ENCODE measurements at regions not wholly inside any gene's neighbourhood (a gene's known extent, or its start where the extent isn't known, plus 50 kb on each side); places are given as distances from the start of the nearest gene placed in this dataset.

- Histone ChIP-seq H2AFZ (no peak overlapping the region), H3K79me2 (ENCODE audit: insufficient read depth) (no peaks in the 10 kb centered on the region), H3K27ac (no peak overlapping the region), H3K9me3 (ENCODE audit: low read depth) (no peaks in the 10 kb centered on the region), H3K4me3 (no peak overlapping the region), H3K9ac (no peak overlapping the region), H3K27me3 (replicated peaks; ENCODE audit: insufficient read depth) (peaks cover 43% of the 10 kb centered on the region), H3K4me2 (ENCODE audit: unreplicated experiment) (no peak overlapping the region), H3K4me1 (ENCODE audit: insufficient read depth) (no peaks in the 10 kb centered on the region), H3K36me3 (ENCODE audit: low read depth) (no peaks in the 10 kb centered on the region), H3F3A (ENCODE audit: insufficient read depth) (no peaks in the 10 kb centered on the region), H3K9me2 (ENCODE audit: insufficient read depth) (no peaks in the 10 kb centered on the region), H4K20me1 (ENCODE audit: insufficient read depth) (no peaks in the 10 kb centered on the region)
- DNase-seq: no peak
- no peak for TF ChIP-seq EZH2 (IDR thresholded peaks at IDR 0.05; ENCODE audit: insufficient read depth, poor library complexity, severe bottlenecking)
- TF ChIP-seq EZH2phosphoT487 (IDR thresholded peaks at IDR 0.05; ENCODE audit: insufficient read depth, low read depth): no peak
- WGBS, 2 experiments (ENCODE audit: low coverage in 1 of 2, low lambda C conversion rate in 2 of 2, missing lambda C conversion rate in 2 of 2): 25 to 36% methylated on average over 2 of the region's 2 CpGs
- in situ Hi-C loops (cut with MboI): no loop called here
These were observed 69.6 kb upstream of the GJB5 start for GRCh38 chr1:34685225-34685624.

GRCh38 chr1:34686531-34686930 lies 68.3 kb upstream of the GJB5 start:
- Histone ChIP-seq H3K79me2 (ENCODE audit: insufficient read depth) (no peaks in the 10 kb centered on the region), H3K27me3 (replicated peaks; ENCODE audit: insufficient read depth) (peaks cover 49% of the 10 kb centered on the region), H3F3A (ENCODE audit: insufficient read depth) (no peaks in the 10 kb centered on the region), H3K4me1 (ENCODE audit: insufficient read depth) (no peaks in the 10 kb centered on the region), H2AFZ (no peak overlapping the region), H3K4me2 (ENCODE audit: unreplicated experiment) (no peak overlapping the region), H3K36me3 (ENCODE audit: low read depth) (no peaks in the 10 kb centered on the region), H3K27ac (no peak overlapping the region), H3K4me3 (no peak overlapping the region), H3K9me3 (ENCODE audit: low read depth) (no peaks in the 10 kb centered on the region), H4K20me1 (ENCODE audit: insufficient read depth) (no peaks in the 10 kb centered on the region), H3K9me2 (ENCODE audit: insufficient read depth) (no peaks in the 10 kb centered on the region), H3K9ac (no peak overlapping the region)
- no peak for DNase-seq
- in situ Hi-C loops (cut with MboI): no loop called here
- TF ChIP-seq EZH2phosphoT487 (IDR thresholded peaks at IDR 0.05; ENCODE audit: insufficient read depth, low read depth) (no peak), EZH2 (IDR thresholded peaks at IDR 0.05; ENCODE audit: insufficient read depth, poor library complexity, severe bottlenecking) (no peak)
- 20 to 31% methylated on average over 2 of the region's 2 CpGs for WGBS, 2 experiments (ENCODE audit: low coverage in 1 of 2, low lambda C conversion rate in 2 of 2, missing lambda C conversion rate in 2 of 2)

- Histone ChIP-seq H3K4me3 (no peak overlapping the region), H3K27ac (no peak overlapping the region), H3K9ac (no peak overlapping the region), H3K36me3 (ENCODE audit: low read depth) (no peaks in the 10 kb centered on the region), H3K79me2 (ENCODE audit: insufficient read depth) (no peaks in the 10 kb centered on the region), H3K9me2 (ENCODE audit: insufficient read depth) (no peaks in the 10 kb centered on the region), H3K27me3 (replicated peaks; ENCODE audit: insufficient read depth) (peaks cover 49% of the 10 kb centered on the region), H3K4me2 (ENCODE audit: unreplicated experiment) (no peak overlapping the region), H3K4me1 (ENCODE audit: insufficient read depth) (no peaks in the 10 kb centered on the region), H2AFZ (no peak overlapping the region), H4K20me1 (ENCODE audit: insufficient read depth) (no peaks in the 10 kb centered on the region), H3K9me3 (ENCODE audit: low read depth) (no peaks in the 10 kb centered on the region), H3F3A (ENCODE audit: insufficient read depth) (no peaks in the 10 kb centered on the region)
- TF ChIP-seq EZH2phosphoT487 (IDR thresholded peaks at IDR 0.05; ENCODE audit: insufficient read depth, low read depth): no peak
- no peak for TF ChIP-seq EZH2 (IDR thresholded peaks at IDR 0.05; ENCODE audit: insufficient read depth, poor library complexity, severe bottlenecking)
- in situ Hi-C loops (cut with MboI): no loop called here
- WGBS, 2 experiments (ENCODE audit: low coverage in 1 of 2, low lambda C conversion rate in 2 of 2, missing lambda C conversion rate in 2 of 2): 26 to 28% methylated on average over 6 to 7 of the region's 7 CpGs
- no peak for DNase-seq
These were observed 66.7 kb upstream of the GJB5 start for GRCh38 chr1:34688006-34688741.

- H4K20me1 ChIP-seq (ENCODE audit: insufficient read depth): no peaks in the 10 kb centered on the region
- TF ChIP-seq EZH2 (IDR thresholded peaks at IDR 0.05; ENCODE audit: insufficient read depth, poor library complexity, severe bottlenecking): no peak
- TF ChIP-seq EZH2phosphoT487 (IDR thresholded peaks at IDR 0.05; ENCODE audit: insufficient read depth, low read depth): no peak
- no peak overlapping the region for H3K4me2 ChIP-seq (ENCODE audit: unreplicated experiment)
- H3K36me3 ChIP-seq (ENCODE audit: low read depth): no peaks in the 10 kb centered on the region
- H3F3A ChIP-seq (ENCODE audit: insufficient read depth): no peaks in the 10 kb centered on the region
- 14 to 22% methylated on average over 4 of the region's 4 CpGs for WGBS, 2 experiments (ENCODE audit: low coverage in 1 of 2, low lambda C conversion rate in 2 of 2, missing lambda C conversion rate in 2 of 2)
- H3K9ac ChIP-seq: no peak overlapping the region
- H2AFZ ChIP-seq: no peak overlapping the region
- no peak overlapping the region for H3K4me3 ChIP-seq
- H3K4me1 ChIP-seq (ENCODE audit: insufficient read depth): no peaks in the 10 kb centered on the region
- H3K79me2 ChIP-seq (ENCODE audit: insufficient read depth): no peaks in the 10 kb centered on the region
- in situ Hi-C loops (cut with MboI): no loop called here
- H3K9me3 ChIP-seq (ENCODE audit: low read depth): no peaks in the 10 kb centered on the region
- DNase-seq: no peak
- peaks cover 34% of the 10 kb centered on the region for H3K27me3 ChIP-seq (replicated peaks; ENCODE audit: insufficient read depth)
- H3K27ac ChIP-seq: no peak overlapping the region
- no peaks in the 10 kb centered on the region for H3K9me2 ChIP-seq (ENCODE audit: insufficient read depth)
These were observed 64.6 kb upstream of the GJB5 start for GRCh38 chr1:34690269-34690668.
